ENCODE measurements at regions not wholly inside any gene's neighbourhood (a gene's known extent, or its start where the extent isn't known, plus 50 kb on each side); places are given as distances from the start of the nearest gene placed in this dataset.

GRCh38 chr4:81571105-81571504, 99.4 kb upstream of the RASGEF1B start:
- Mint-ChIP-seq H3K27ac (no peak overlapping the region), H3K9me3 (no peaks in the 10 kb centered on the region), H3K36me3 (ENCODE audit: low read depth) (no peaks in the 10 kb centered on the region), H3K4me1 (peaks cover 42% of the 10 kb centered on the region), H3K27me3 (no peaks in the 10 kb centered on the region), H3K4me3 (no peak overlapping the region)
- intact Hi-C loops (cut with micrococcal nuclease) = no loop called here
- ChIA-PET POLR2A (no interaction called here), CTCF (no interaction called here)
- DNase-seq = no peak
- ATAC-seq (ENCODE audit: low read depth) = no peak
- TF ChIP-seq, protein P1, sequence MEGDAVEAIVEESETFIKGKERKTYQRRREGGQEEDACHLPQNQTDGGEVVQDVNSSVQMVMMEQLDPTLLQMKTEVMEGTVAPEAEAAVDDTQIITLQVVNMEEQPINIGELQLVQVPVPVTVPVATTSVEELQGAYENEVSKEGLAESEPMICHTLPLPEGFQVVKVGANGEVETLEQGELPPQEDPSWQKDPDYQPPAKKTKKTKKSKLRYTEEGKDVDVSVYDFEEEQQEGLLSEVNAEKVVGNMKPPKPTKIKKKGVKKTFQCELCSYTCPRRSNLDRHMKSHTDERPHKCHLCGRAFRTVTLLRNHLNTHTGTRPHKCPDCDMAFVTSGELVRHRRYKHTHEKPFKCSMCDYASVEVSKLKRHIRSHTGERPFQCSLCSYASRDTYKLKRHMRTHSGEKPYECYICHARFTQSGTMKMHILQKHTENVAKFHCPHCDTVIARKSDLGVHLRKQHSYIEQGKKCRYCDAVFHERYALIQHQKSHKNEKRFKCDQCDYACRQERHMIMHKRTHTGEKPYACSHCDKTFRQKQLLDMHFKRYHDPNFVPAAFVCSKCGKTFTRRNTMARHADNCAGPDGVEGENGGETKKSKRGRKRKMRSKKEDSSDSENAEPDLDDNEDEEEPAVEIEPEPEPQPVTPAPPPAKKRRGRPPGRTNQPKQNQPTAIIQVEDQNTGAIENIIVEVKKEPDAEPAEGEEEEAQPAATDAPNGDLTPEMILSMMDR (IDR thresholded peaks at IDR 0.05) = no peak

DNA sequence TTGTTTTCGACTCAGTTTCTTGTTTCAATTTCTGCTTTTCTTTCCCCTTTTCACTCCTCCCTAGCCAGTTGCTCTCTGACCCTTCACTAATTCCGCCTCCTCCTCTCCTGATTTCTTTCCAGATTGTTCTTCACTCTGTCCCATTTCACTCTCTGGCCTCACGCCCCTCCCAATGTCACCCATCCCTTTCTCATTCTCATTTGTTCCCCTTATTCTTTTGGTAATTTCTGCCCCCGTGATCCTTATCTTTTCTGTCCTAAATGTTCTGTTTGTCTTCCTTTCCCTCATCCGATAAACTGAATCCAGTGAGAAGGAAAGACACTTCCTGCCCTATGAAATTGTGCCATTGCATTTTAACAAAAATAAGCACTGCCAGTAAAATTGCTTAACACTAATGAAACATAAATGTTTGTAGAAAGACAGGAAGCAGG, 94.5 kb upstream of the RASGEF1B start:
- Mint-ChIP-seq H3K4me1 (peaks cover 65% of the 10 kb centered on the region), H3K4me3 (peak overlapping the region; percentile 44), H3K27ac (peak overlapping the region; percentile 69), H3K36me3 (ENCODE audit: low read depth) (no peaks in the 10 kb centered on the region), H3K27me3 (no peaks in the 10 kb centered on the region), H3K9me3 (no peaks in the 10 kb centered on the region)
- ChIA-PET CTCF (interaction anchor here (1.3 kb wide), 1 partner anchor 64 kb away, joined by 3 read pairs; no protein-coding TSS in a partner anchor), POLR2A (interaction anchor here (5.7 kb wide), 1 partner anchor 94 kb away, joined by 76 read pairs; the partner anchor contains the start of gene RASGEF1B)
- DNase-seq (no peak), ATAC-seq (ENCODE audit: low read depth) (no peak)
- intact Hi-C loops (cut with micrococcal nuclease) = no loop called here
- TF ChIP-seq, protein P1 (IDR thresholded peaks at IDR 0.05) = no peak

- peaks cover 69% of the 10 kb centered on the region for H3K4me1 Mint-ChIP-seq
- H3K27ac Mint-ChIP-seq = peak overlapping the region; percentile 69
- DNase-seq (no peak), ATAC-seq (ENCODE audit: low read depth) (no peak)
- POLR2A ChIA-PET = interaction anchor here (0.8 to 5.7 kb wide), 4 partner anchors 17 to 93 kb away, joined by 3 to 76 read pairs (median 3); partner anchors contain the start of gene RASGEF1B
- CTCF ChIA-PET = interaction anchor here (1.2 to 1.3 kb wide), 2 partner anchors 63 to 98 kb away, joined by 3 read pairs; no protein-coding TSS in a partner anchor
- H3K4me3 Mint-ChIP-seq = peak overlapping the region; percentile 44
- no peaks in the 10 kb centered on the region for H3K9me3 Mint-ChIP-seq
- TF ChIP-seq, protein P1 (IDR thresholded peaks at IDR 0.05) = no peak
- no peaks in the 10 kb centered on the region for H3K27me3 Mint-ChIP-seq
- H3K36me3 Mint-ChIP-seq (ENCODE audit: low read depth) = no peaks in the 10 kb centered on the region
- intact Hi-C loops (cut with micrococcal nuclease) = loop anchor here (1.0 kb wide), 1 partner anchor 8 kb away; no protein-coding TSS in a partner anchor
These were observed 93.6 kb upstream of the RASGEF1B start for GRCh38 chr4:81565142-81565870.

GRCh38 chr4:81564025-81564424, 92.3 kb upstream of the RASGEF1B start:
- Mint-ChIP-seq H3K4me3 (peak overlapping the region; percentile 19), H3K4me1 (peaks cover 78% of the 10 kb centered on the region), H3K36me3 (ENCODE audit: low read depth) (no peaks in the 10 kb centered on the region), H3K27me3 (no peaks in the 10 kb centered on the region), H3K27ac (peak overlapping the region; percentile 85), H3K9me3 (no peaks in the 10 kb centered on the region)
- no peak for ATAC-seq (ENCODE audit: low read depth)
- intact Hi-C loops (cut with micrococcal nuclease) = loop anchor here (5.0 kb wide), 1 partner anchor 808 kb away; the partner anchor contains the start of gene HNRNPD
- CTCF ChIA-PET = interaction anchor here (0.6 to 3.3 kb wide), 2 partner anchors 35 to 92 kb away, joined by 3 to 20 read pairs; partner anchors contain the start of gene RASGEF1B
- POLR2A ChIA-PET = interaction anchor here (0.6 to 5.7 kb wide), 3 partner anchors 72 to 107 kb away, joined by 5 to 76 read pairs (median 6); partner anchors contain the start of gene RASGEF1B
- TF ChIP-seq, protein P1 (IDR thresholded peaks at IDR 0.05) = no peak
- DNase-seq = no peak

GRCh38 chr4:81562093-81562492, 90.4 kb upstream of the RASGEF1B start:
- Mint-ChIP-seq H3K4me3 (peak overlapping the region; percentile 21), H3K27me3 (no peaks in the 10 kb centered on the region), H3K4me1 (peaks cover 81% of the 10 kb centered on the region), H3K27ac (peak overlapping the region; percentile 84), H3K9me3 (no peaks in the 10 kb centered on the region), H3K36me3 (ENCODE audit: low read depth) (no peaks in the 10 kb centered on the region)
- CTCF ChIA-PET = interaction anchor here (0.7 to 3.3 kb wide), 9 partner anchors 33 to 283 kb away, joined by 3 to 20 read pairs (median 4); partner anchors contain the start of gene RASGEF1B
- intact Hi-C loops (cut with micrococcal nuclease) = loop anchor here (1.0 to 5.0 kb wide), 9 partner anchors 45 to 867 kb away; partner anchors contain the start of gene HNRNPD
- POLR2A ChIA-PET = interaction anchor here (0.8 to 5.7 kb wide), 18 partner anchors 11 to 128 kb away, joined by 3 to 76 read pairs (median 4); partner anchors contain the start of gene RASGEF1B
- TF ChIP-seq, protein P1 (IDR thresholded peaks at IDR 0.05) = no peak
- ATAC-seq (ENCODE audit: low read depth) = peak; percentile 90
- DNase-seq = no peak
